NCI-H748 treated with DMSO at 0.1 percent for 48 hours (cell line): ENCODE measurements at regions not wholly inside any gene's neighbourhood (a gene's known extent, or its start where the extent isn't known, plus 50 kb on each side); places are given as distances from the start of the nearest gene placed in this dataset.
"Not testable (repeated sequence)": the region's sequence is repeated elsewhere in the genome, so short reads cannot be mapped to it uniquely, and the experiment has no call there.

Experiments
- DNase-seq: peaks from one replicate; lab custom pipeline; 2025; lab: John Stamatoyannopoulos, UW

- no peak for DNase-seq
These were observed 448.4 kb downstream of the RAPGEF2 start for GRCh38 chr4:159551281-159551680.

- DNase-seq, result no peak
These were observed 450.3 kb downstream of the RAPGEF2 start for GRCh38 chr4:159552979-159553768.

- DNase-seq, result no peak
These were observed 453.0 kb downstream of the RAPGEF2 start for GRCh38 chr4:159555873-159556272.

- DNase-seq, result no peak
These were observed 459.5 kb downstream of the RAPGEF2 start for GRCh38 chr4:159562366-159562765.

GRCh38 chr4:159563257-159563656 lies 460.4 kb downstream of the RAPGEF2 start:
- DNase-seq, result no peak

- DNase-seq, result no peak
These were observed 461.7 kb downstream of the RAPGEF2 start for GRCh38 chr4:159564615-159565014.

- no peak for DNase-seq
These were observed 463.9 kb downstream of the RAPGEF2 start for GRCh38 chr4:159566786-159567185.

GRCh38 chr4:159577241-159577640 lies 474.4 kb downstream of the RAPGEF2 start:
- DNase-seq, result no peak

- DNase-seq, result no peak
These were observed 479.8 kb downstream of the RAPGEF2 start for GRCh38 chr4:159582685-159583084.

GRCh38 chr4:159592898-159593556 lies 490.1 kb downstream of the RAPGEF2 start:
- DNase-seq, result no peak

- no peak for DNase-seq
These were observed 490.8 kb downstream of the RAPGEF2 start for GRCh38 chr4:159593681-159594080.

- no peak for DNase-seq
These were observed 491.7 kb downstream of the RAPGEF2 start for GRCh38 chr4:159594576-159594975.

- not testable (repeated sequence) for DNase-seq
These were observed 492.2 kb downstream of the RAPGEF2 start for GRCh38 chr4:159595101-159595500.

GRCh38 chr4:159598602-159599001 lies 495.7 kb downstream of the RAPGEF2 start:
- DNase-seq, result no peak

GRCh38 chr4:159600061-159600460 lies 497.2 kb downstream of the RAPGEF2 start:
- no peak for DNase-seq

- DNase-seq, result no peak
These were observed 501.9 kb downstream of the RAPGEF2 start for GRCh38 chr4:159604781-159605180.

- no peak for DNase-seq
These were observed 504.0 kb downstream of the RAPGEF2 start for GRCh38 chr4:159606835-159607234.

- DNase-seq, result peak; percentile 45
These were observed 504.9 kb downstream of the RAPGEF2 start for GRCh38 chr4:159607809-159608208.

GRCh38 chr4:159608436-159608835 lies 505.6 kb downstream of the RAPGEF2 start:
- no peak for DNase-seq

- no peak for DNase-seq
These were observed 529.2 kb downstream of the RAPGEF2 start for GRCh38 chr4:159632031-159632430.

- DNase-seq, result no peak
These were observed 536.9 kb downstream of the RAPGEF2 start for GRCh38 chr4:159639671-159640323.

GRCh38 chr4:159649237-159649636 lies 546.4 kb downstream of the RAPGEF2 start:
- DNase-seq, result no peak

- no peak for DNase-seq
These were observed 550.0 kb downstream of the RAPGEF2 start for GRCh38 chr4:159652871-159653270.
